HG02884 (cell line): ENCODE measurements at regions not wholly inside any gene's neighbourhood (a gene's known extent, or its start where the extent isn't known, plus 50 kb on each side); places are given as distances from the start of the nearest gene placed in this dataset.

Source experiments
- ATAC-seq: cut with Tn5 transposase; IDR thresholded peaks from one replicate; pipeline ENCODE4 v1.9.1; 2021; ENCODE audit warnings: mild to moderate bottlenecking, moderate library complexity; ENCODE audit not compliant: unreplicated experiment

DNA sequence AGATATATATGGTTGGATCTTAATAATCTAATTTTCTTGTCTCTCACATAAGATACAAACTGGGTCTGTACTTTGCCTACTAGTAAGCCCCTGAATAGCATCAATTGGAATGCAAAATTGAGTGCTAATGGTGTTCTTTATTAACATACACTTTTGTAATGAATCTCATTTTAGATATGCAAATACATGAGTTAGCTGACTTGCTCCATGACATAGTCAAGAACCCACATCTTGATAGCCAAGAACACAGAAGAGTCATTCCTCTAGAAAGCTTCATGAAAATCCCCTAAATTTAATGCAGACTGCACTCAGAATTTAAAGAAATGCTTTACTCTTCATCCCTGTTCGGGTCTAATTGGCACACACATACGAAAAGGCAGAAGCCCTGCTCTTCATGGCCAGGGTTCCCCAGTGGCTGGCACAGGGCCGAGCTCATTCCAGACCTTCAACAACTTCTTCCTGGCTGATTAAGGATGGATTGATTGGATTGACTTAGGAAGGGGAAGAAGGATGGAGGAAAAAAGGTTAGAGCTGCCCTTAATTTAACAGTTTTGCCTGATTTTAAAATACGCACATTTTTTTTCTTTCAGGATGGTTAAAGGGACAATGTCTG, 431.1 kb upstream of the KLF6 start:
- ATAC-seq, result no peak

DNA sequence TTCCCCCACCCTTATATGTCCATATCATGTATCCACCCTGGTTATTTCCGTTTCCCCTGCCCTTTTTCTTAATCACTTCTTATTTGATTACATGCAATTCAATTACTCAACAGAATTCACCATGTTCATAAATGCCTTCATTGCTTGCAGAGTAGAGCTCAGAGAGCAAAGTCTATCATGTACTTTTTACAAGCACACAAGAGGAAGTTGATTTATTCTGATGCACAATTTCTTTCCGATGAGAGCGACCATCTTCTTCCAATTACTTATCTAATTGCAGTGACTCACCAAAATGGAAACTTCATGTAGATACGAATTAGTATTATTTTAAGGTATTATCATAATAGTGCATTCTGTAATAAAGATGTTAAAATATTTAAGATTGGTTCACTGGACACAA, 430.5 kb upstream of the KLF6 start:
- no peak for ATAC-seq

DNA sequence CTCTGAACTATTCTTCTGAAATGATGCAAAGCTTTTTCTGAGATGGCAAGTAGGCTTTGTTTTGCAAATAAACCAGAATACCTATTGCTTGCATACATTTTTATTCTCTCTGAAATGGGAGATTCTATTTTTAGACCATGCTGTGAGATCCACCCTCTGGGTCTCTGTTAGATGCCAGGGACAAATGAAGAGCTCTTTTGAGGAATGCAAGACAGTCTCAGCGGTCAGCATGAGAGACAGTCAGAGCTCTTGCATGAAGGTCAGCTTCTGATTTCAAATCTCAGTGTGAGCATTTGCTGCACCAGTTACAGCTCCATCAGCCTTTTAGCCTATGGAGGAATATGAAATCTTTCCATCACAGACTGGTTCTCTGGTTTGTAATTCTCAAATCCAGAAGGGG, 429.9 kb upstream of the KLF6 start:
- ATAC-seq, result no peak

DNA sequence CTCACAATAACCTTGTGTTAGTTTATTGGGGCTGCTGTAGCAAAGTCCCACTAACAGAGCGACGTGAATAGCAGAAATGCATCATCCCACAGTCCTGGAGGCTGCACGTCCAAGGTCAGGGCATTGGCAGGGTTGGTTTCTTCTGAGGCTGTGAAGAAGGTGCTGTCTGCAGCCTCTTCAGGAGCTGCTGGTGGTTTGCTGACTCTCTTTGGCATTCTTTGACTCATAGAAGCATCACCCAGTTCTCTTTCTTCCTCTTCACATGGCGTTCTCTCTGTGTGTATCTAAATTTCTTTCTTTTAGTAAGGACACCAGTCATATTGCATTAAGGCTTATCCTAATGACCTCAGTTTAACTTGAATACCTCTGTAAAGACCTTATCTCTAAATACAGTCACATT, 428.4 kb upstream of the KLF6 start:
- ATAC-seq, result no peak

DNA sequence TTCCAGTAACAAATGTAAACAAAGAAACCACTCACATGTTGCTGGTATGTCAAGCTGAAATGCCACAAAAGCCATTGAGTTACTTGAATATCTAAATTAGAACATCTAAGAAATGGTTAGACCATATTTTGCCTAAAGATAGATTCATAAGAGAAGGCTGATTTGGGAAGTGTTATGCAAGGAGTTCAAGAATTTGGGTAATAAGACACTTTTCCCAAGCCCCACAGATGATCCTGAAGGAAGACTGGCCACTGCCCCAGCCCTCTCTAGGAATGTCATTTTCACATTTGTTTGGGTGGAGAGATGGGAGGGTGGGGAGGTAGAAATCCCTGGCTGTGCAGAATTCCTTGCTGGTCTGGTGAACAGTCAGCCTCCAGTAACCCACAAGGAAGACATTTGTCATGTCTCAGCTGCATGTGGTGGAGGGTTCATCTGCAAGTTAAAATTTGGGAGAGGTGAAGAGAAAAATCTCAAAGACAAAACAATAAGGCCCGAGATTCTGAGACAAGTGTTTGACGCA, 427.2 kb upstream of the KLF6 start:
- ATAC-seq, result no peak

DNA sequence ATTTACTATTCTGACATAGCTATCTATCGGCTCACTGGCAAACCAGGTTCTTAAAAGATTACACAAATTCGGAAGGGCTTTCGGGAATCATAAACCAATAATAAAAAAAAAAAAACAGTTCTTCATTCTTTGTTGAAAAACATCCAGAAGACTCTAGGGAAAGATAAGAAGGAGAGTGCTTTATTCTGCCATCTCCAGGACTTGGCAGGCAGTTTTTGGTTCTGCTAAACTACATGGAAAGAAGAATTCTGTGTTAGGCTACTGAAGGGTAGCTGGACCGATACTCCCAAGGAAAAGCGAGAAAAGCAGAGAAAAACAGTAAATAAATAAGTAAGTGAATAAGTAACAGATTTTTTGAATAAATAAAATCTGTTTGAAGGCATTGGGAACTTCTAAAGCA, 423.5 kb upstream of the KLF6 start:
- ATAC-seq, result no peak

DNA sequence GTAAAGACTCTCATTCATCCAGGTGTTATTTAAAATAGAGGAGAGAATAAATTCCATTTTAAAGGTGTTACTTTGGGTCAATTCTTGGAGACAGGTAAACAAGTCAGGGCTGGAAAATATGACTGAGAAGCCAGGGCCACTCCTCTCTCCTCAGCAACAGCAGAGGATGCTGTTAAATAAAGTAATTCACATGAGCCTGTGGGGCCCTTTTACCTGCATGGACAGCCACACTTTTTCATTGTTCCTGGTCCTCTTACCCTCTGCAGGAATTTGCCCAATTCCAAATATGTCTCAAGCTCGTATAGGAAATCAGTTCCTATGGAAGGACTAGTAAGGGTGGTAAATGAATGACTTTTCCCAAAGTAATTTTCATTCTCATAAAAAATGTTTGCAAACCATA, 420.1 kb upstream of the KLF6 start:
- no peak for ATAC-seq

DNA sequence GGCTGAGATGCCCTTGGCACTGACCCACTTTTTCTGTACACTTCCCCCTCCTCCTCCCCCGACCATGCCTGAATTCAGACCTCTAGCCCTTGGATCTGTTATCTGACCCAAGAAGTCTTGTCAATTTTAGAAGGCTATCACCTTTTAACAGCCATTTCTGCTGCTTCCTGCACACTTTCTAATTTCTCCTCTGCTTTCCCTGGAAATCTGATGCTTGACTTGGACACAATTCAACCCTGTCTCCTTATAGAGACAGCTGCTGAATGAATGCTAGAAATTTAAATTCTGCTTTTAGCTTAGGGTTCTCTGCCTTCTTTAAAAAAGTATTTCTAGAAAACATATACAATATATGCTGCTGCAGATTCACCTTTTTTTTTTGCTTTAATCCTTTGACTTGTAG, 417.9 kb upstream of the KLF6 start:
- no peak for ATAC-seq

DNA sequence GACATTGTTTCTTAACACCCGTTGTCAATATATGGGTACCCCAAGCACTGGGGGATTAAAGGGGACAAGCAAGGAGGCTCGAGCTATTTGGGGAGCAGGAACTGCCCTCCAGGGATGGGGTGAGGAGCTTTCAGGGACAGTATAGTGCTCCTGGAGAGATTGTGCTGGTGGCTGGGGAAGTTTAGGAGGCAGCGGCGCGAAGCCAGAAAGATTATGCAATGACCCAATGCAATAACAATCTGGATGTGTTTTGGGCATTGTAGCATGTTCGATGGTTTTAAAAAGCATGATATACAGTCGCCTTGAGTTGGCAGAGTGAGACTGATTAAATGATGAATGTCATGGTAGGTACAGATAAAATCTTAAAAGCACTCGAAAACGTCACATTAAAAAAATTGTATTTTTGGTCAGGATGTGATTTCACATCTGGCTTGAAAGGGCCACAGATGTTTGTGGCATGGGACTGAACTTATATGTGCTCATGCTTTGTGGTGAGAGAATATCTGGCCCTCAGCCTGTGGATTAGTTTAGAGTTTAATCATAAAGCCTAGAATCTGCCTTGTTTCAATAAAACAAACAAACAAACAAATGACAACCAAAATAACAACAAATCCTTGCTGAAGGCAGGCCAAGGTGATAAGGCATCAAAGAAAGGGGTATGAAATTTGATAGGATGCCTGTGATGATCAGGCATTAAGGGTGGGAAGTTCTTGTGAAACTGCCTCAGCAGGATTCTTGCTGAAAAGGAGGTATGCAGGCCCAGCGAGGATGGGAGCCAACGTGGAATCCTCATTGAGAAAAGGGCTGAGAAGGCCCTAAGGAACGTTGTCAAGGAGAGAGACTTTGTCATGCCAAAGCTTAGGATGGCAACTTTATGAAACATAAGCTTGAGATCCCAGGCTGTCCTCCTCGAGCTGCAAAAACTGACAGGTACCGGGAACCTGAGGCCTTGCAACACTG, 417.1 kb upstream of the KLF6 start:
- ATAC-seq, result no peak

DNA sequence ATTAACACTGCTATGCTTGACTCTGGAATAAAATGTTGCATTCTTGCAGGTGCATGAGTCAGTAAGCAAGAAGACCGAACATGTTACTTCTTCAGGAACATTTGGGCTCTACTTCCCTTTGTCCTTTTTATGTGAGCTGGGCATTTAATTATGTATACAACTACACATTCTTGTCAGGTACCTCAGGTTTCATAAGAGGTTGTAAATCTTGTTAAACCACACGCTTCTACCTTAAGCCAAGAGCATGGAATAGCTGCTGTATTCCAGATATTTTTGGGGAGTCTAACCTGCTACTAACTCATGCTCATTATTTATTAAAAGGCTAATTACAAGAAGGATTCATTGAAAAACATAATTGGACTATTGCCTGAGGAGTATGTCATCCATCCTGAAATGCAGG, 414.2 kb upstream of the KLF6 start:
- ATAC-seq, result no peak

DNA sequence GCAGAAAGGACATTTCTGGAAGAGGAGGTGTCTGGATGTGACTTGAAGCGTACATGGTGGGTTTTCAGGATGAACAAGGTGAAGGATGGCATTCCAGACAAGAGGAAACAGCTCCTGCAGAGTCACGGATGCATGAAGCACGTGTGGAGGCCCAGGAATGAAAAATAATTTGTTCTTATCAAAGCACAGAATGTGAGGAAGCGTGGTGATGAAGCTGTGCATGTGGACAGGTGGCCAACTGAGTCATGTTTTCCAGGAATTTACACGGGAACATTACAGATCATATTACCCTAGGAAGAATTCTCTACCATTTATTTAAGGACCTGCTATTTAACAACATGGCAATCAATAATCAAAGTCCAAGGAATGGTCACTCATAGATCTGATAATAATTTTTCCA, 413.2 kb upstream of the KLF6 start:
- no peak for ATAC-seq

DNA sequence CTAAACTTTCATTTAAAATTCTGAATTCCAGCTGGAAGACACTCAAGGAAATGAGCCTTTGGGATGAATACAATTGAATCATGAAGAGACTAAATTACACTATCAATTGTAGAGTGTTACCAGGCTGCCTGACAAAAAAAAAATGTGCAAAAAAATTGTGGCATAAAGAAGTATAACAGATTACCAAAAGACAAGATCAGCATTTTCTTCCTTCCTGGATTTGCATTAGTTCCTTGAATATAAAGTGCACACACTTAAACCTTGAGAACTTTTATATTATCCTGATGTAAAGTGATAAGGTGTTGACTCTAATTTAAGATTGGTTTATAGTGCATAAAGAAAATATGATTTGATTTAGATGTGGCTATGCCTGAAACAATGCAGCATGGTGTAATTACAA, 412.7 kb upstream of the KLF6 start:
- no peak for ATAC-seq

DNA sequence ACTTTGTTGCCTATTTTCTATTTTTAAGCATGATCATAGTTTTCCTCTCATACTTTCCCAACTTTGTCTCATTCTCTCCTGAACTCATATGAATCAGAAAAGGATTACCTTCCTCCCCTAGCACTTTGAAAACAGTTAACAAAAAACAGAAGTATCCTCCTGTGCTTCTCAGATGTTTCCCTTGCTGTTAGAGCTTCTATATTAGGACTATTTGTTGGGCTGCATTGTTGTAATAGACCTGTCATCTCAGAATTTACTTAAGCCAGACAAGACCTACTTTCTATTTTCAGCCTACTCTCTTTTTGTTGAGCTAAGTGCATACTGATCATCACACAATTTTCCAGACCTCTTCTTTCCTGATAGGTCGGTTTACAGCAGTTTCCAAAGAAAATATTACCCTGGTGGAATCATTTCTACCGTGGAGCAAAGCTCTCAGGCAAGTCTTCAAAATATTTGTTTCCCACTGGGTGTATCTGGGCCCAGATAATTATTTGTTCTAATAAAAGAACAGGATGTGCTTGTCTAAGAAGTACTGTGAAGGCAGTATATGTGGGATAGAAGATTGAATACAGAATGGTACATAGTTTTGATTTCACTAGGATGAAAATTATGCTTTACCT, 411.9 kb upstream of the KLF6 start:
- no peak for ATAC-seq

DNA sequence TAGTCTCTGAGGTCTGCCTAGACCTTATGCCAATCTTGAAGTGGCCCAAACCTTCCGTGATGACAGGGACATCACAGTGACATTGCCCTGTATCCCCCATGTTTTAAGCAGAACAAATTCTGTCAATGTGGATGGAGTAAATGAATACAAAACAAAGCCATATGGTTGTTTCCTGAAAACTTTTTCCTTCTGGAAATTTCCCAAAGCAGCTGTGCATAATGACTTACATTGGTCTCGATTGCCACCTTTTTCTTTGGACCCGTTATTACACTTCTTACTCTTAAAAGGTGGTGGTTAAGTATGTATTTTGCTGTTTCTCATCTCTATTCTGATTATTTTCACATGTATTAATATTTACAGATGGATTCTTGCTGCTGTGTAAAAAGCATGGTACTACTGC, 411.2 kb upstream of the KLF6 start:
- no peak for ATAC-seq

DNA sequence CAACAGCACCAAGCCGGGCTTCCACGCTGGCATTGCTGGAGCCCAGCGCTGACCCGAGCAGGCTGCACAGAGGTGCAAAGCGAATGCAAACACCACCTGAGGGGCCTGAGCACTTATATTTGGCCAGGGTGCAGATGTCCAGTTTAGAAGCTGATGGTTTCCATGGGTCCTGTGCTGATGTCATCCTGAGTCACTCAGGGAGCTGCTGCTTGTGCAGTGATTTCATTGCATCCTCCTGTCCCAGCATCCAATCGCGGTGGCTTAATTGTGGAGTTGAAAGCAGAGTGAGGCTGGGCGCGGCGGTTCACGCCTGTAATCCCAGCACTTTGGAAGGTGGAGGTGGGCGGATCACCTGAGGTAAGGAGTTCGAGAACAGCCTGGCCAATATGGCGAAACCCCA, 410.2 kb upstream of the KLF6 start:
- no peak for ATAC-seq

DNA sequence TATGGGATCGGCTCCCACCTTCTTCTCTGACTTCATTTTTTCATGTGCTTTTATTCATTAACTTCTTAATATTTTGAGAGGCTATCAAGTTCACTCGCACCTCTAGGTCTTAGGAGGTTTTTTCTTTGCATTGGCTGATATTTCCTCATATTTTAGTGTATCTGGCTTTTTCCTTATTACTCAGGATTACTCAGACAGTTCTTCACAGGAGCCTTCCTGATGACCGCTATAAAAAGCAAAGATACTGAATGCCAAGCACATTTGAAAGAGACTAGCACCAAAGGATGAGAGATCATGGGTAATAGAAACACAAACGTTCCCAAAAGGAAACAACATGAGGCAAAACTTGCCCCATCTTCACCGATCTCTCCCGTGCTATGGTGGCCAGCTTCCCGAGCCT, 409.2 kb upstream of the KLF6 start:
- no peak for ATAC-seq

DNA sequence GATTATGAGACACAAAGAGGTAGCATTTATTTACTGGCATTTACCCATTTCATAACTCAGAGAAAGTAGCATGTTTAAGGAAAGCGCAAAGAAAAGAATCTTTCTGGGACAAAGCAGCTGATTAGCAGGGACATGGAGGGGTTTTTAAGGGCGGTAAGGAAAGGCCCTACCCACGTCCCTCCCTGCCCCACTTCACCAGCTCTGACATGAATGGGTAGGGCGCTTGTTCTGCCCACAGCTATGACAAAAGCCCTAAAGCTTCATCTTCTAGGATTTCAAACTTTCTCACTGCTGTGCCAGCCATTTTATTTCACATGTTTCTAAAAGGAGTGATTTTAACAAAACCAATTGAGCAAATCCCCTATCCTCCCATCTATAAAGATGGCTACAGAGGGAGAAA, 406.9 kb upstream of the KLF6 start:
- ATAC-seq, result no peak

DNA sequence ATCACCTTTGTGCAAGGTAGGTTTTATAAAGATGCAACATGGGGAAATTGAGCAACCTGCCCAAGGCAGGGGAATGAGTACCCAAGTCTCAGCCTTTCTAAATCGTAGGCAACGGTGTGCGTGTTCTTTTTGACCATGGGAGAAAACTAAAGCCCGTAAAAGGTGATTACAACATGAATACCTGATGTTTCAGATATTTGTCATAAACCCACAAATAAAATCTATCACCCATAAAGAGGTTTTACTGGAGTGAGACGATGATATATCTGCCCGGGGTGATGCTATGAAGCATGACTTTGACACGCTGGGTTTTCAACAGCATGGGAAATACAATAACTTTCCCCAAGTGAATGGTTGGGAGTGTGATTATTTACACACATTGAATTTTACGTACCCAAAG, 406.3 kb upstream of the KLF6 start:
- ATAC-seq, result no peak

DNA sequence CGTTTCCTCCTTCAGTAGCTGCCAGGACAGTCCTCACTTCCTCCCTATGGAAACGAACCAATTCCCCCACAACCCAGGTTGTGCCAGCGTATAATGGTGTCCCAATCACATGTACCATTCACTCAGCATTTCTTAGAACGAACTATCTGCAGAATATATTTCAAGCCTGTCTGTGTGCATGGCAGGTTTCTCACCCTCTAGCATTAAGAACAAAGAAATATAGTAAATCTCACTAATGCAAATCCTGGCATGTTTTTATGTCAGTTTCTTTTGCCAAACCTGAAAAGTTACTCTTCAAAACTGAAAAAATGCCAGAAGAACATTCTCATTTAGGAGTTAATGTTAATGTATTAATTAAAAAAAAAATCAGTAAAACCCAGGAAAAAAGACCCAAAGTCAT, 405.9 kb upstream of the KLF6 start:
- no peak for ATAC-seq

DNA sequence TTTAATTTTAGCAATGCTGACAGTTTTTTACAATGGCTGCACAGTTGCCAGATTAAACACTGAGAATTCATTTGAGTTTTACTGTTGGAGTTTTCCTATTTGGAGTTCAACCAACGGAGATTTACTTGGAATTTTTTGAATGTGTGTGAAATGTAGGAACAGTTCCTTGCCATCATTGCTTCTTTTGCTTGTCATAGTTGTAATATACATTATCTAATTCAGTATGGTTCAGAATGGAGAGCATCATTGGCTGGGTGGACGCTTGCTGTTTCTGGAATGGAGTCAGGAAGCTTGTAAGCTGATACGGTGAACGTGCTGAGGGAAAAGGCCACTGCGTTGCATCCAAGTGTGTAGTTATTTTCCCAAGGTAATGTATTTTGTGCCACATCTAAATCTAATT, 404.3 kb upstream of the KLF6 start:
- ATAC-seq, result no peak

DNA sequence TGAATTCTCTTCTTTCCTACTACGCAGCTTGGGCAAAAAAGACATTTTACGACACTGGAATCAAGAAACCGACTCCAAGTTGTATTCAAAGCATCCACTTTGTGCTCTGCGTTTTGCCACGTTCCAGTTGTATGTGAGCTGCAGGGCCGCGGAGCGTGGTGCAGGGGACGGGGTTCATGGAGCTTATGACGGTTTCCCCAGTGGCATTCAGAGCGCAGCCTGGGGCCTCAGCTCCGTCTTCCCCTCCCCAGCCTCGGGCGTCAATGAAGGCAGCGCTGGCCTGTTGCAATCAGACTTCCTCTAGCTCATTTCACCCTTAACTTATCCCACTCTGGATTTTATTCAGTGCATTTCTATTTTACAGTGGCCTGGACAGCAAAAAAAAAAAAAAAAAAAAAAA, 403.4 kb upstream of the KLF6 start:
- no peak for ATAC-seq
